ENCODE measurements at regions not wholly inside any gene's neighbourhood (a gene's known extent, or its start where the extent isn't known, plus 50 kb on each side); places are given as distances from the start of the nearest gene placed in this dataset.

GRCh38 chr17:33580215-33580614, 287.1 kb upstream of the ASIC2 start:
- no peak for TF ChIP-seq CTCF (conservative IDR thresholded peaks at IDR 0.05; ENCODE audit: low read depth, low read length)
- no peak overlapping the region for H3K4me3 ChIP-seq (ENCODE audit: low read depth, low read length)
- no peak for DNase-seq (ENCODE audit: low read depth)

- no peak for TF ChIP-seq CTCF (conservative IDR thresholded peaks at IDR 0.05; ENCODE audit: low read depth, low read length)
- H3K4me3 ChIP-seq (ENCODE audit: low read depth, low read length): no peak overlapping the region
- DNase-seq (ENCODE audit: low read depth): no peak
These were observed 289.6 kb upstream of the ASIC2 start for GRCh38 chr17:33582661-33583060.

GRCh38 chr17:33583518-33584417, 290.7 kb upstream of the ASIC2 start:
- DNase-seq (ENCODE audit: low read depth): no peak

GRCh38 chr17:33593991-33594390, 300.9 kb upstream of the ASIC2 start:
- TF ChIP-seq CTCF (conservative IDR thresholded peaks at IDR 0.05; ENCODE audit: low read depth, low read length): no peak
- no peak for DNase-seq (ENCODE audit: low read depth)
- H3K4me3 ChIP-seq (ENCODE audit: low read depth, low read length): no peak overlapping the region

More at GRCh38 chr17:33583518-33584417, 290.7 kb upstream of the ASIC2 start:
- TF ChIP-seq CTCF (conservative IDR thresholded peaks at IDR 0.05; ENCODE audit: low read depth, low read length): no peak
- H3K4me3 ChIP-seq (ENCODE audit: low read depth, low read length): no peak overlapping the region

- TF ChIP-seq CTCF (conservative IDR thresholded peaks at IDR 0.05; ENCODE audit: low read depth, low read length): no peak
- DNase-seq (ENCODE audit: low read depth): no peak
- H3K4me3 ChIP-seq (ENCODE audit: low read depth, low read length): no peak overlapping the region
These were observed 302.7 kb upstream of the ASIC2 start for GRCh38 chr17:33595828-33596227.

- TF ChIP-seq CTCF (conservative IDR thresholded peaks at IDR 0.05; ENCODE audit: low read depth, low read length): no peak
- H3K4me3 ChIP-seq (ENCODE audit: low read depth, low read length): no peak overlapping the region
- DNase-seq (ENCODE audit: low read depth): no peak
These were observed 303.8 kb upstream of the ASIC2 start for GRCh38 chr17:33596899-33597298.

GRCh38 chr17:33598797-33599196, 305.7 kb upstream of the ASIC2 start:
- H3K4me3 ChIP-seq (ENCODE audit: low read depth, low read length): no peak overlapping the region
- TF ChIP-seq CTCF (conservative IDR thresholded peaks at IDR 0.05; ENCODE audit: low read depth, low read length): no peak
- DNase-seq (ENCODE audit: low read depth): no peak
